RCC 7860 (cell line): ENCODE measurements at regions not wholly inside any gene's neighbourhood (a gene's known extent, or its start where the extent isn't known, plus 50 kb on each side); places are given as distances from the start of the nearest gene placed in this dataset.
"Not testable (repeated sequence)": the region's sequence is repeated elsewhere in the genome, so short reads cannot be mapped to it uniquely, and the experiment has no call there.

Experiments used
- DNase-seq: peaks from one replicate; pipeline ENCODE4 v3.0.0-alpha.2; 2015; ENCODE audit warnings: low spot score
- FAIRE-seq: peaks from 2 replicates; lab custom pipeline; 2012; peaks lifted over from hg19 to GRCh38; lab: Jason Lieb, UNC

- FAIRE-seq (no peak), DNase-seq (no peak)
These were observed 98.5 kb upstream of the CDYL start for GRCh38 chr6:4677751-4678065.

DNA sequence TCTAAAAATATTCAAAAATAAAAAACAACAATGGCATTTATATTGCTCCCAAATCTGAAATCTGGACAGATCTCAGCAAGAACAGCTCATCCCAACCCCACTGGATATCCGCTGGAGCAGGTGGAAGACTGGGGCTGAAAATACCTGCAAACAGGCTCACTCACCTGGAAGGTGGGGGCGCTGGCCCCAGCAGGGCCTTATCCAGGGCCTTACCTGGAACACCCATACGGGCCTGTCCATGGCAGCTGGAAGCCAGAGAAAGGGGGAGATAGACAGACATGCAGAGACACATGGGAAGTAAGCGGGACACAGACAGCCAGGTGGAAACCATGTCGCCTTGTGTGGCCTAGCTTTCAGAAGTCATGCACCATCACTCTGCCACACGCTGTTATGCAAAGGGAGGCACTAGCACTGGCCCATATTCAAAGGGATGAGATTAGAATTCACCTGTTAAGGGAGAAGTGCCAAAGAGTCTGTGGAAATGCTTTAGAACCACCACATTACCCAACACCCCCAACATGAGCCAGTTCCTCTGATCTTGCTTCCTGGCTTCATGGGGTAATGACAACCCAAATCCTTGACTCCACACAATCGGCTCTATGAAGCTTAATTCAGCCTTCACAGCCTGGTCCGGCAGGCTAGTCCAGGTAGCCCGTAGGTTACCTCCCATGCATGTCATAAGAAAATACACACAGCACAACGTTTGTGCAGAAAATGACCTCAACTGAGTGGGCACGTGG, 99.0 kb upstream of the CDYL start:
- DNase-seq (no peak), FAIRE-seq (no peak)

DNA sequence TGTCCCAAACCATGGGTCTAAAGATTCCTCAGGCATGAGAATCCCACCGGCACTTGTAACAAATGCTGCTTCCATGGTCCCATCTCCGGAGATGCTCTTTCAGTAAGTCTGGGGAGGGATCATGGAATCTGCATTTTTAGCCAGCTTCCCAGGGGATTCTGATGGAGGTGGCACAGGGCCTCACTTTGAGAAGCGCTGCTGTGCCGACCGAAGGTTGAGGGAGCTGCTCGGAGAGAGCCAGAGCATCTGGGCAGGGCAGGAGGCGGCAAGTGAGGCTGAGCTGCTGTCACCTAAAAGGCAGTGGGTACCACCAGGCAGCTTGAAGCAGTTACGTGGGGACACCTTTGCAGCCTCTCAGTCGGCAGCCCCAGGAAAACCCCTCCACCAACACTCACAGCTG, 100.2 kb upstream of the CDYL start:
- FAIRE-seq (no peak), DNase-seq (no peak)

DNA sequence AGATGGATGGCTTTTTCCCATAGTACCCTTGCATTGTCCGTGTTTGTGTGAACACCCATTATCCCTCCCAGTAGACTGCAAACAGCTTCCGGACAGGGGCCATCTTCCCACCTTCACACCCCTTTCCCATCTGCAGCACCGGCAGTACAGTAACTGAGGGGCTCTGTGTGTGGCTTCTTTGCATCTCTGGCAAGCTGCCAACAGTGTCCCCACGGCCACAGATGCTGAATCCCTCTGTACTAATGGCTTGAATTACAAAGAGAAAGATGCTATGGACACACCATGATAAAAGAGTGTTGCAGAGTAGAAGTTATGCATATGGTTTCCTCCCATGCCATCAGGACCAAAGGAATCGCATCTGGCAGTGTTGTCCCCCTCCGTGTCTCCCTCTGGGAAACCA, 101.1 kb upstream of the CDYL start:
- DNase-seq, result no peak
- FAIRE-seq, result no peak

- FAIRE-seq (no peak), DNase-seq (no peak)
These were observed 102.3 kb upstream of the CDYL start for GRCh38 chr6:4673861-4674260.

DNA sequence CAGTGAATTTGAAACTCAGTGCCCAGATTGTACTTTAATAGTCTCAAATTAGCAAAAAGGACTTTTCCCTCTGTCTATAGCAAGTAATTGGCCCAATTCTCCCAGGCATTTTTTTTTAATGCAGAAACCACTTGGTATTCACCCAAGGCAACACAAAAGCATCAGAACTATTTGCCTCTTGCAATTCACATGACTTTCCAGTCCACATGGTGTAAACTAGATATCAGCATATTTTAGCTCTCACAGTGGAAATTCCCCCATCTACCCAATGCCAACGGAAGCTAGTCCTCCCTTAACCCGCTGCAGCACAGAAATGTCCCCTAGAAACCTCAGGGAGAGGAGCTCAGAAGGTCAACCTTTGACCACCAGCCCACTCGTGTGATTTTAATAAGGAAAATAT, 103.4 kb upstream of the CDYL start:
- FAIRE-seq, result no peak
- DNase-seq, result no peak

DNA sequence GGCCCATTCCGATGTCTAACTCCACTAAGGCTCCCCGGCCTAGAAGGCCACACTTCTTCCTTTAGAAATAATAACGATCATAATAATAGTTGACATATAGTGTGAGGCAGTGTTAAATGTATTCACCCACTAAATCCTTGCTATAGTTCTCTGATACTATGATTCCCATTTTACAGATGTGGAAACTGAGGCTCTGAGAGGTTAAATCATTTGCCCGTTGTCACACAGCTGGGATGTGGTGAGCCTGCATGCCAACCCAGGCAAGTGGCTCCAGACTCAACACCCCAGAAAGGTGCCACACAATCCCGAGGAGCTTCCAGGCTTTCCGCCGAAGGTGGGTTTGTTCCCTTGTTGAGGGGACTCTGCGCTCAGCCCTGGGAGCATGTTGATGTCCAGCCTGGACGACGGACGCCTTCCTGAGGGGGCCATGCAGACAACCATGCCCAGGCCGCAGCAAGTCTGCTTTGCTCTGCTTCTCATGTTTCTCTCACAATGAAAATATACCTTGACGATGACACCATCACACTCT, 104.6 kb upstream of the CDYL start:
- DNase-seq (no peak), FAIRE-seq (no peak)

GRCh38 chr6:4670824-4671409, 105.3 kb upstream of the CDYL start:
- FAIRE-seq (no peak), DNase-seq (no peak)

GRCh38 chr6:4670290-4670689, 105.9 kb upstream of the CDYL start:
- DNase-seq, result no peak
- FAIRE-seq, result no peak

GRCh38 chr6:4668271-4669179, 107.7 kb upstream of the CDYL start:
- FAIRE-seq (no peak), DNase-seq (no peak)

DNA sequence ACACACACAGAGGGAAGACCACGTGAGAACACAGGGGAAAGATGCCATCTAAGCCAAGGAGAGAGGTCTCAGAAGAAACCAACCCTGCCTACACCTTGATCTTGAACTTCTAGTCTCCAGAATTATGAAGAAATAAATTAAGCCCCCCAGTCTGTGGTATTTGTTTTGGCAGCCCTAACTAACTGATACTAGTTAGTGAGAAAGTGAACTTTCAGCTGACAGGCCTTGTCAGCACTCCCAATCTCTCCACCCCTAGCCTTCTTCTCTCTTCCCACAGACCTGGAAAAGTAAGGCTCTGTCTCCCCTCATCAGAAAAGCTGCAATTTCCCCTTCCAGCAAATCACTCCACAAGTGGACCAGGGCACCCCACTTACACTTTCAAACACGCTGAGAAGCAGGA, 108.6 kb upstream of the CDYL start:
- FAIRE-seq (no peak), DNase-seq (no peak)

- no peak for DNase-seq
- FAIRE-seq, result no peak
These were observed 109.2 kb upstream of the CDYL start for GRCh38 chr6:4666886-4667513.

- DNase-seq, result no peak
- no peak for FAIRE-seq
These were observed 110.5 kb upstream of the CDYL start for GRCh38 chr6:4665489-4666417.

DNA sequence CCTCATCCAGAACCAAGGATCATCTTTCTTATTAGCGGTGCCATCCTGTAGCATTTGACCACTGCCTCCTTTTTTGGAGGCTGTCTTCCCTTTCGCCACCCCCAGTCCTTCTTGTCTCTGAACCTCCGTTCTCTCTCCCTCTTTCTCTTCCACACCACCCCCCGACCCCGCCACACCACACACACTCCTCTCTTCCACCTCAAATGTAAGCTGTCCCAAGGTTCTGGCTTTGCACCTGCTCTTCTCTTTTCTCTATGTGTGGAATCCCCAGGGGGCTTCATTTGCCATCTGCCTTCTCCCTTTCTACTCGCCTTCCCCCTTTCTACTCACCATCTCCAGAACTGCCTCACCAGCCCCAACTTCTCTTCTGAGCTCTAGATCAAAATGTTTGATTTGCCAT, 111.3 kb upstream of the CDYL start:
- no peak for FAIRE-seq
- no peak for DNase-seq

- FAIRE-seq (no peak), DNase-seq (peak; percentile 52)
These were observed 112.0 kb upstream of the CDYL start for GRCh38 chr6:4664117-4664626.

GRCh38 chr6:4662886-4663285, 113.3 kb upstream of the CDYL start:
- DNase-seq, result no peak
- no peak for FAIRE-seq

GRCh38 chr6:4661391-4661790, 114.8 kb upstream of the CDYL start:
- DNase-seq, result no peak
- FAIRE-seq, result no peak

DNA sequence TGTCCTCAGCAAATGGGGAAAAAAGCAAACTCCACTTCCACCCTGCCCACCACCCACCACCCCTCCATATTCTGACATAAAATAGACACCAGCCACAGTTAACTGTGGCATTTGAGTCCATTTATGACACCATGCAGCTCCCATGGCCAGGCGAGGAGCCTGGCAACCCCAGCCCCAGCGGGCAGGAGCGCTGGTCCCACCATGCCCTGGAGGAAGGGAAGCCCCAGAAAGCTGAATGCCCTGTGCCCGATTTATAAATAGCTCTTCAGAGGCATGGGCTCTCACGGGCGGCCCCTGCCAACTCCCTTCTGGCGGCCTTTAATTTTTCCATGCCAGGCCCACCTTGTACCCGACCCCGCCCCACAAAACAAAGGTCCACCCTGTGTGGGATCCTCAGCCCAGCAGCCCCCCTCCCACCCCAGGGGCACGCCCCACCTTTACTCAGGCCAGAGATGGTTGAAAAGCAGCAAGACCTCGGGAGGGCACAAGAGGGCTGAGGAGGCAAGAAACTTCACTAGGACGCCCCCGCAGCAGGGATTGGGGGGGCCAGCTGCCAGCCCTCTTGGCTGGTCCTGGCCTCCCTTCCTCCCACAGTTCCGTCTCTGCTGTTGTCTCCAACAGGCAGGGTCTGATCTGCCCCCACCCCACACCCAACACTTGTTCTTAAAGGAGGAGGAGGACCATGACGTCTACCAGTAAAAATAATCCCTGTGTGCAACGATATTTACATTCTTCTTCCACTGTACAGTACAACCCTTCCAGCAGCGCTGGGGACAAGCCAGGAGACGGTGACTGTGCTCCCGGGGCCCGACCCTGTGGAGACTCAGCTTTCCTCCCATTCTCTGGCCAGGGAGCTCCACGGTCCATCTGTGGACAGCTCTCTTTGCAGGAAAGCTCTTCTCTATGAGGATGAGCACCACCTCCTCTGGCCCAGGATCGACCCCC, 115.6 kb upstream of the CDYL start:
- FAIRE-seq, result no peak
- no peak for DNase-seq

DNA sequence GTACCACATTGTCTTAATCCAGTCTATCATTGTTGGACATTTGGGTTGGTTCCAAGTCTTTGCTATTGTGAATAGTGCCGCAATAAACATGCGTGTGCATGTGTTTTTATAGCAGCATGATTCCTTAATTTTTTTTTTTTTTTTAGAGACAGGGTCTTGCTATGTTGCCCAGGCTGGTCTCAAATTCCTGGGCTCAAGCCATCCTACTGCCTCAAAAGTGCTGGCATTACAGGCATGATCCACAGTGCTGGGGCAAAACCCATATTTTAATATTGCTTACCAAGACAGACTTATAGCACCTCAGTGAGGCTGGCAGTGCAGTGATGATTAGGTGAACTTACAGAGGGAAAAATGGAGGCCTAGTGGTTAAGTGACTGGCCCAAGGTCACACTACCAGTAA, 116.5 kb upstream of the CDYL start:
- not testable (repeated sequence) for FAIRE-seq

More for the DNA sequence above, 116.5 kb upstream of the CDYL start:
- DNase-seq, result not testable (repeated sequence)
